ENCODE measurements at regions not wholly inside any gene's neighbourhood (a gene's known extent, or its start where the extent isn't known, plus 50 kb on each side); places are given as distances from the start of the nearest gene placed in this dataset.

DNA sequence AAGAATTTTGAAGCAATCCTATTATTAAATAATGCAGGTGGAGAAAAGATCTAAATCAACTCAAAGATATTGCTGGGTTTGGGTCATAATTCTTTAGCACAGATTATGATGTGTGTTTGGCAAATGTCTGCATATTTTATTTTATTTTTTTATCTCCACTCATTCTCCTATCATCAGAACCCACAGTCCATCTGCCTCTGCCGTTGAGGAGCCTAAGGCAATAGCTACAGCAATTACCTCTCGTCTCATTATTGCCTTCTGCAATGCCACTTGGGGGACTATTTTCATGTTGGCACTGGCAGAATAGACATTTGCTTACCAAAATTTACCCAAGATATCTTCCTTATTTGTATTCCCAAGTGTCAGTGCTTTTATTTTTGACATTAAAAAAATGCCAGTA lies 815.9 kb upstream of the CNTNAP5 start:
- Mint-ChIP-seq H3K36me3 (ENCODE audit: insufficient read depth) (no peaks in the 10 kb centered on the region), H3K4me3 (ENCODE audit: low read depth) (no peak overlapping the region), H3K9me3 (ENCODE audit: low read depth) (no peaks in the 10 kb centered on the region), H3K27ac (no peak overlapping the region), H3K4me1 (ENCODE audit: low read depth) (no peaks in the 10 kb centered on the region), H3K27me3 (no peaks in the 10 kb centered on the region)
- DNase-seq (ENCODE audit: low spot score, unreplicated experiment) = no peak
- TF ChIP-seq, protein P1, sequence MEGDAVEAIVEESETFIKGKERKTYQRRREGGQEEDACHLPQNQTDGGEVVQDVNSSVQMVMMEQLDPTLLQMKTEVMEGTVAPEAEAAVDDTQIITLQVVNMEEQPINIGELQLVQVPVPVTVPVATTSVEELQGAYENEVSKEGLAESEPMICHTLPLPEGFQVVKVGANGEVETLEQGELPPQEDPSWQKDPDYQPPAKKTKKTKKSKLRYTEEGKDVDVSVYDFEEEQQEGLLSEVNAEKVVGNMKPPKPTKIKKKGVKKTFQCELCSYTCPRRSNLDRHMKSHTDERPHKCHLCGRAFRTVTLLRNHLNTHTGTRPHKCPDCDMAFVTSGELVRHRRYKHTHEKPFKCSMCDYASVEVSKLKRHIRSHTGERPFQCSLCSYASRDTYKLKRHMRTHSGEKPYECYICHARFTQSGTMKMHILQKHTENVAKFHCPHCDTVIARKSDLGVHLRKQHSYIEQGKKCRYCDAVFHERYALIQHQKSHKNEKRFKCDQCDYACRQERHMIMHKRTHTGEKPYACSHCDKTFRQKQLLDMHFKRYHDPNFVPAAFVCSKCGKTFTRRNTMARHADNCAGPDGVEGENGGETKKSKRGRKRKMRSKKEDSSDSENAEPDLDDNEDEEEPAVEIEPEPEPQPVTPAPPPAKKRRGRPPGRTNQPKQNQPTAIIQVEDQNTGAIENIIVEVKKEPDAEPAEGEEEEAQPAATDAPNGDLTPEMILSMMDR (IDR thresholded peaks at IDR 0.05; ENCODE audit: unreplicated experiment) = no peak

GRCh38 chr2:123211181-123211580 lies 813.9 kb upstream of the CNTNAP5 start:
- no peaks in the 10 kb centered on the region for H3K27me3 Mint-ChIP-seq
- H3K36me3 Mint-ChIP-seq (ENCODE audit: insufficient read depth) = no peaks in the 10 kb centered on the region
- TF ChIP-seq, protein P1 (IDR thresholded peaks at IDR 0.05; ENCODE audit: unreplicated experiment) = no peak
- DNase-seq (ENCODE audit: low spot score, unreplicated experiment) = no peak
- no peaks in the 10 kb centered on the region for H3K4me1 Mint-ChIP-seq (ENCODE audit: low read depth)
- H3K4me3 Mint-ChIP-seq (ENCODE audit: low read depth) = no peak overlapping the region
- no peak overlapping the region for H3K27ac Mint-ChIP-seq
- H3K9me3 Mint-ChIP-seq (ENCODE audit: low read depth) = no peaks in the 10 kb centered on the region

DNA sequence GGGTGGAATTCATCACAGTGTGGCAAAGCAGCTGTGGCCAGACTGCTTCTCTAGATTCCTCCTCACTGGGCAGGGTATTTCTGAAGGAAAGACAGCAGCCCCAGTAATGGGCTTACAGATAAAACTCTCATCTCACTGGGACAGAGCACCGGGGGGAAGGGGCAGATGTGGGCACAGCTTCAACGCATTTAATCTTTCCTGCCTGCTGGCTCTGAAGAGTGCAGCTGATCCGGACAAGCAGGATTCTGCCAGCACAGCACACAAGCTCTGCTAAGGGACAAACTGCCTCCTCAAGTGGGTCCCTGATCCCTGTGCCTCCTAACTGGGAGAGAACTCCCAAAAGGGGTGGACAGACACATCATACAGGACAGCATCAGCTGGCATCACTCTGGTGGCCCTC lies 779.9 kb upstream of the CNTNAP5 start:
- Mint-ChIP-seq H3K4me3 (ENCODE audit: low read depth) (no peak overlapping the region), H3K36me3 (ENCODE audit: insufficient read depth) (no peaks in the 10 kb centered on the region), H3K27me3 (no peaks in the 10 kb centered on the region), H3K4me1 (ENCODE audit: low read depth) (no peaks in the 10 kb centered on the region), H3K27ac (no peak overlapping the region), H3K9me3 (ENCODE audit: low read depth) (peaks cover 14% of the 10 kb centered on the region)
- DNase-seq (ENCODE audit: low spot score, unreplicated experiment) = no peak
- TF ChIP-seq, protein P1 (IDR thresholded peaks at IDR 0.05; ENCODE audit: unreplicated experiment) = no peak

- Mint-ChIP-seq H3K4me1 (ENCODE audit: low read depth) (no peaks in the 10 kb centered on the region), H3K4me3 (ENCODE audit: low read depth) (no peak overlapping the region), H3K27me3 (no peaks in the 10 kb centered on the region), H3K27ac (no peak overlapping the region), H3K9me3 (ENCODE audit: low read depth) (peaks cover 9% of the 10 kb centered on the region), H3K36me3 (ENCODE audit: insufficient read depth) (no peaks in the 10 kb centered on the region)
- TF ChIP-seq, protein P1 (IDR thresholded peaks at IDR 0.05; ENCODE audit: unreplicated experiment) = no peak
- no peak for DNase-seq (ENCODE audit: low spot score, unreplicated experiment)
These were observed 766.1 kb upstream of the CNTNAP5 start for GRCh38 chr2:123258877-123259539.

DNA sequence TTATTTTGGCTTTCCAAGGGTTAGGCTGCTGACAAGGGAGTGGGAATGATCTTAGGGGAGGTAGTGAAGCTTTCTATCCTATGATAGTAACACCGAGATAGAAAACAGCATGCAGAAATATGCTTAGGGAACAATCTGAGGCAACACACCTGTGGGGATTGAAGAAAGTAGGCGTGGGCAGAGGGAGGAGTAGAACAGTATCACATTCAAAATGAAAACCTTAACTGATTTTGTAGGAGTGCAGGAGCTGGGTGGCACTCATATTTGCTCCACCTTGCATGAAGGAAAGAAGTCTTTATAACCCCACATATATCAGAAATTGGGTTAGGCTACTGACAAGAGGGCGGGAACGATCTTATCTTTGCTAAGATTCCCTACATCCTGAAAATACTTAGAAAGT lies 762.2 kb upstream of the CNTNAP5 start:
- H3K9me3 Mint-ChIP-seq (ENCODE audit: low read depth) = peaks cover 3% of the 10 kb centered on the region
- DNase-seq (ENCODE audit: low spot score, unreplicated experiment) = no peak
- H3K4me3 Mint-ChIP-seq (ENCODE audit: low read depth) = no peak overlapping the region
- H3K36me3 Mint-ChIP-seq (ENCODE audit: insufficient read depth) = no peaks in the 10 kb centered on the region
- no peaks in the 10 kb centered on the region for H3K27me3 Mint-ChIP-seq
- no peak overlapping the region for H3K27ac Mint-ChIP-seq
- TF ChIP-seq, protein P1 (IDR thresholded peaks at IDR 0.05; ENCODE audit: unreplicated experiment) = no peak
- no peaks in the 10 kb centered on the region for H3K4me1 Mint-ChIP-seq (ENCODE audit: low read depth)
